ENCODE measurements at regions not wholly inside any gene's neighbourhood (a gene's known extent, or its start where the extent isn't known, plus 50 kb on each side); places are given as distances from the start of the nearest gene placed in this dataset.

- intact Hi-C loops (cut with DNase I) = no loop called here
These were observed 218.8 kb downstream of the MTERF1 start for GRCh38 chr7:91661727-91662126.

GRCh38 chr7:91668217-91668616 lies 212.3 kb downstream of the MTERF1 start:
- Histone ChIP-seq H3K9me3 (no peaks in the 10 kb centered on the region), H3K4me1 (no peaks in the 10 kb centered on the region), H3K27me3 (no peaks in the 10 kb centered on the region), H3K36me3 (no peaks in the 10 kb centered on the region), H3K27ac (no peak overlapping the region), H3K4me3 (no peak overlapping the region)
- TF ChIP-seq, protein P1, sequence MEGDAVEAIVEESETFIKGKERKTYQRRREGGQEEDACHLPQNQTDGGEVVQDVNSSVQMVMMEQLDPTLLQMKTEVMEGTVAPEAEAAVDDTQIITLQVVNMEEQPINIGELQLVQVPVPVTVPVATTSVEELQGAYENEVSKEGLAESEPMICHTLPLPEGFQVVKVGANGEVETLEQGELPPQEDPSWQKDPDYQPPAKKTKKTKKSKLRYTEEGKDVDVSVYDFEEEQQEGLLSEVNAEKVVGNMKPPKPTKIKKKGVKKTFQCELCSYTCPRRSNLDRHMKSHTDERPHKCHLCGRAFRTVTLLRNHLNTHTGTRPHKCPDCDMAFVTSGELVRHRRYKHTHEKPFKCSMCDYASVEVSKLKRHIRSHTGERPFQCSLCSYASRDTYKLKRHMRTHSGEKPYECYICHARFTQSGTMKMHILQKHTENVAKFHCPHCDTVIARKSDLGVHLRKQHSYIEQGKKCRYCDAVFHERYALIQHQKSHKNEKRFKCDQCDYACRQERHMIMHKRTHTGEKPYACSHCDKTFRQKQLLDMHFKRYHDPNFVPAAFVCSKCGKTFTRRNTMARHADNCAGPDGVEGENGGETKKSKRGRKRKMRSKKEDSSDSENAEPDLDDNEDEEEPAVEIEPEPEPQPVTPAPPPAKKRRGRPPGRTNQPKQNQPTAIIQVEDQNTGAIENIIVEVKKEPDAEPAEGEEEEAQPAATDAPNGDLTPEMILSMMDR (IDR thresholded peaks at IDR 0.05) = no peak
- TF ChIP-seq POLR2A (IDR thresholded peaks at IDR 0.05) = no peak
- intact Hi-C loops (cut with DNase I) = no loop called here
- DNase-seq = no peak
- no peak for ATAC-seq

More at GRCh38 chr7:91661727-91662126, 218.8 kb downstream of the MTERF1 start:
- TF ChIP-seq, protein P1 (IDR thresholded peaks at IDR 0.05) = no peak
- TF ChIP-seq POLR2A (IDR thresholded peaks at IDR 0.05) = no peak
- Histone ChIP-seq H3K9me3 (no peaks in the 10 kb centered on the region), H3K36me3 (no peaks in the 10 kb centered on the region), H3K27me3 (no peaks in the 10 kb centered on the region), H3K4me3 (no peak overlapping the region), H3K27ac (no peak overlapping the region), H3K4me1 (peaks cover 0 to 5% (median 0%) of the 10 kb centered on the region in 12 donors)
- no peak for ATAC-seq
- 95 to 97% (median 96%) methylated on average over 4 of the region's 4 CpGs for WGBS, 4 donors
- no peak for DNase-seq

DNA sequence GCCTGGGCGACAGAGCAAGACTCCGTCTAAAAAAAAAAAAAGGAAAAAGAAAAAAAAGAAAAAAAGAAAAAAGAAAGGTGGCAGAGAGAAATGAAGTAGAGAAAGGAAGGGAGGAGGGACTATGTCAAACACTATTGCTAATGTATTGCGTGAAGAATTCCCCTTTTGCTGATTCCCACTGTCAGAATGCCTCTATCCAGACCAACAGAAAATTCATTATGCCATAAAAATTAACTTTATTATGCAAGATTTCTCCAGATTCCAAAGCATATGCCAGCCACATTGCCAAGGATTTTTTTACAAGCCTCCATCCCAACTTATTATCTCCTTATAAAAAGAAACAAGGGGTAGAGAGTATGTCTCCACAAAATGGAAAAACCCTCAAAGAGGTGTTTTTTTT lies 209.3 kb downstream of the MTERF1 start:
- no peaks in the 10 kb centered on the region for H3K9me3 ChIP-seq
- TF ChIP-seq, protein P1 (IDR thresholded peaks at IDR 0.05) = no peak
- TF ChIP-seq POLR2A (IDR thresholded peaks at IDR 0.05) = no peak
- H3K27me3 ChIP-seq = no peaks in the 10 kb centered on the region
- intact Hi-C loops (cut with DNase I) = no loop called here
- H3K4me3 ChIP-seq = no peak overlapping the region
- WGBS, 4 donors = 93 to 96% (median 94%) methylated on average over 3 of the region's 3 CpGs
- H3K27ac ChIP-seq = no peak overlapping the region
- H3K4me1 ChIP-seq = no peaks in the 10 kb centered on the region
- DNase-seq = no peak
- no peak for ATAC-seq
- no peaks in the 10 kb centered on the region for H3K36me3 ChIP-seq

DNA sequence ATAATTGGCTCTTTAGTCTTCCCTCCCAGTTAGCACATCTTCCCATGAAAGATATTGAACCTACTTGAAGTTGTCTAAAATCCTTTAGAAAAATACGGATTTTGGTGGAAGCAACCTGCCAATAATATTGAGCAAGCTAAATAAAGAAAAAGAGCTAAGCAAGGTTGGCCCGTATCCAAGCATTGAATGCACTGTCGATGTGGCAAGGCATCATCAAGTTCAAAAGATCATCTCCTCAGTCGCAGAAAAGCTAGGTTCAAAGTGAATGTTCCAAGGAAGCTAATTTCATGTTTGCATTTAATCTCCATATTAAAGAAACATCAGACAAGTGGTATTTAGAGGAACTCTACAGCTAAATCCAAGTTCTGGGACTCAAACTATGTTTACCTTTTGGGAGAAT lies 206.0 kb downstream of the MTERF1 start:
- no peak for ATAC-seq
- Histone ChIP-seq H3K9me3 (peaks cover 0 to 11% (median 0%) of the 10 kb centered on the region in 12 donors), H3K36me3 (no peaks in the 10 kb centered on the region), H3K27me3 (no peaks in the 10 kb centered on the region), H3K4me1 (no peaks in the 10 kb centered on the region), H3K4me3 (no peak overlapping the region), H3K27ac (no peak overlapping the region)
- no peak for DNase-seq
- TF ChIP-seq POLR2A (IDR thresholded peaks at IDR 0.05) = no peak
- TF ChIP-seq, protein P1 (IDR thresholded peaks at IDR 0.05) = no peak
- intact Hi-C loops (cut with DNase I) = no loop called here
- WGBS, 4 donors = 41 to 51% (median 45%) methylated on average over 4 of the region's 4 CpGs
